Fibroblast of the aortic adventitia (primary cell): ENCODE measurements at regions not wholly inside any gene's neighbourhood (a gene's known extent, or its start where the extent isn't known, plus 50 kb on each side); places are given as distances from the start of the nearest gene placed in this dataset.

Experiments
- DNase-seq: peaks from one replicate; pipeline ENCODE4 v3.0.0-alpha.2; 2010; ENCODE audit warnings: low read depth
- H3K4me3 ChIP-seq: 2 replicates; pipeline ENCODE4 v1.5.1; 2011; ENCODE audit warnings: low read depth, mild to moderate bottlenecking, control low read depth, low read length, moderate library complexity
- CTCF ChIP-seq: IDR thresholded peaks from 2 replicates; pipeline ENCODE4 v1.5.1; 2011; ENCODE audit warnings: mild to moderate bottlenecking, low read length, control low read depth, inconsistent platforms; ENCODE audit not compliant: insufficient read depth

- DNase-seq, result no peak
- no peak for TF ChIP-seq CTCF
- H3K4me3 ChIP-seq, result no peak overlapping the region
Measured at GRCh38 chr3:102258666-102259227, 176.1 kb upstream of the ZPLD1 start.

GRCh38 chr3:102259663-102260062 is 175.2 kb upstream of the ZPLD1 start:
- H3K4me3 ChIP-seq, result no peak overlapping the region
- TF ChIP-seq CTCF, result no peak
- DNase-seq, result no peak

GRCh38 chr3:102265720-102266119 is 169.1 kb upstream of the ZPLD1 start:
- peak; percentile 19 for DNase-seq

GRCh38 chr3:102269406-102269805 is 165.4 kb upstream of the ZPLD1 start:
- DNase-seq, result no peak
- no peak overlapping the region for H3K4me3 ChIP-seq
- no peak for TF ChIP-seq CTCF

More at GRCh38 chr3:102265720-102266119, 169.1 kb upstream of the ZPLD1 start:
- no peak overlapping the region for H3K4me3 ChIP-seq
- no peak for TF ChIP-seq CTCF

GRCh38 chr3:102290241-102290640 is 144.6 kb upstream of the ZPLD1 start:
- TF ChIP-seq CTCF, result no peak
- no peak for DNase-seq
- no peak overlapping the region for H3K4me3 ChIP-seq

- DNase-seq, result no peak
- no peak for TF ChIP-seq CTCF
- H3K4me3 ChIP-seq, result no peak overlapping the region
Measured at GRCh38 chr3:102295756-102296155, 139.1 kb upstream of the ZPLD1 start.

- DNase-seq, result no peak
- H3K4me3 ChIP-seq, result no peak overlapping the region
- no peak for TF ChIP-seq CTCF
Measured at GRCh38 chr3:102297072-102297658, 137.7 kb upstream of the ZPLD1 start.
